HG03439 (cell line): ENCODE measurements at regions not wholly inside any gene's neighbourhood (a gene's known extent, or its start where the extent isn't known, plus 50 kb on each side); places are given as distances from the start of the nearest gene placed in this dataset.
"Not testable (repeated sequence)": the region's sequence is repeated elsewhere in the genome, so short reads cannot be mapped to it uniquely, and the experiment has no call there.

Experiments used
- ATAC-seq: cut with Tn5 transposase; IDR thresholded peaks from one replicate; pipeline ENCODE4 v1.9.1; 2021; ENCODE audit warnings: mild to moderate bottlenecking, moderate library complexity; ENCODE audit not compliant: unreplicated experiment

DNA sequence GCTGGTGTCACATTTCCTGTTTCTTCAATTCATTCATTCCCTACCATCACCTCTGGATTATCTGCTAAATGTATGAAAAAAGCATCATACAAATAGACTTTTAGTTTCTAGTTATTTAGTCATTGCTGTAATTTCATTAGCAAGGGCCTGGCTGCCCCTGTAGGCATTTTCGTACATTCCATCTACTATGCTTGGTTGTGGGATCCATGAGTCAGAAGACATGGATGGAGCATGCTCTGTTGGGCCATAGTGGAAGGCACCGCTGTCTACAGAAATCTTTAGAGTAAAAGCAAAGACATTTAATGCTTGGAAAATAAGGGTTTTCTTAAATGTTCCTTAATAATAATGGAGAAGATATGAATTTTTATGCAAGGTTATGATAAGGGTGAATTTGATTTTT, 324.8 kb upstream of the MEIS1 start:
- ATAC-seq, result no peak

DNA sequence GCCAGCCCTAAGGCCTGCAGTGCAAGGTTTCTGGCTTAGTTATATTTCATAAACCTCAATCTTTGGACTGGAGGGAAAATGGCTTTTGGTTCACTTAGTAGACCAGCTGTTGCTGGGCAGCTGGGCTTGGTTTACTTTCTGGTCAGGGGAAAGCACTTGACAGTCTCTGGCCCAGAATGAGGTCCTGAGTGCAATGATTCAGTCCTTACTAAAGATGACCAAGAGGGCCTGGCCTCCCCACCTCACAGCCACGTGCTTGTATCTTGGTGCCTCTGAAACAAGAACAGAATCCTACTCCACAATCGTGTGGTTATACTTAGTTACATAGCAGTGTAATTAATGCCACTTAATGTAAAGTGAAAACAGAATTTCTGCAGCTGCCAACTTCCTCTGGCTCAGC, 325.5 kb upstream of the MEIS1 start:
- no peak for ATAC-seq

DNA sequence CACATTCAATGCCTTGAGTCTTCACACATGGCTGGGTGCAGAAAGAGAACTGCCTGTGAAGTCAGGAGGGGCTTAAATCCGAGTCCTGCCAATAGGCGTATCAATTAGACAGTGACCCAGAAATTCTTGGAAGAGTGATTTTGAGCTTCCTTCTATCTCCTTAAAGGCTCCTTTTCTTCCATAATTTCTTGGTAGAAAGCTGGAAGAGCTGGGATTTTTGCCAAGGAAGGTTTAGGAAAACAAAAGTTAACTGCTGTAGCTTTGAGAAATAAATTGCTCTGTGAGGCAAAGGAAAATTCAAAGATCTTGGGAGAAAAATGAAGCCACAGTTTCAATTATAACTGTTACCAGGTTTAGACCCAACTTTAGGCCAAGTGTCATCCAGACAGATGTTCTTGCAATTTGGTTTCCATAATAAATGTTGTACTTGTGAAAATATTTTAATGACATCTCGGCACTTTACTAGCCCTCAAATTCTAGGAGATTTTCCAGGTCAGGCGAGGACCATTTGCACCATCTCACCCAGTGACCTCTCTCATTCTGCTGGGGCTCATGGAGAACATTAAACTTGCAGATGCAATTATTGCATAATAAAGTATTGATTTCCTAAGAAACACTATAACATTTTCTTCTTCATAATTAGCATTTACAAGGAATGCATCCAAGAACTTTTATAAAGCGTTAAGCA, 329.7 kb upstream of the MEIS1 start:
- ATAC-seq, result no peak

DNA sequence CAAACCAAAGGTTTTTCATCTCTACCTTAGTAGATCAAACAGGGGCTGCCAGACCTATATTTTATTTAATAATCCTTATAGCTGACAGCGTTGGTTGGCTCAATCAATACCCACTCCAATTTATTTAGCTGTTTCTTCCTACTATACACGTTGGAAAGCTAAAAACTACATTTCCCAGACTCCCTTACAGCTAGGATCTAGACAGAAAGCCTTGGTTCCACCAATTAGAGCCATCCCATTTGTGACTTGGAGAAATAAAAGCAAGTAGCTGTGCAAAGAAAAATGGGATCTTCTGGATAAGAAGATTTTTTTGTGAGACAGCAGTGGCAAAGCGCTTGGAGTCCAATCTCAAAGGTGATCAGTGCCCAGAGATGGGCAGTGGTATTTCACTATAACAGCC, 331.3 kb upstream of the MEIS1 start:
- no peak for ATAC-seq

DNA sequence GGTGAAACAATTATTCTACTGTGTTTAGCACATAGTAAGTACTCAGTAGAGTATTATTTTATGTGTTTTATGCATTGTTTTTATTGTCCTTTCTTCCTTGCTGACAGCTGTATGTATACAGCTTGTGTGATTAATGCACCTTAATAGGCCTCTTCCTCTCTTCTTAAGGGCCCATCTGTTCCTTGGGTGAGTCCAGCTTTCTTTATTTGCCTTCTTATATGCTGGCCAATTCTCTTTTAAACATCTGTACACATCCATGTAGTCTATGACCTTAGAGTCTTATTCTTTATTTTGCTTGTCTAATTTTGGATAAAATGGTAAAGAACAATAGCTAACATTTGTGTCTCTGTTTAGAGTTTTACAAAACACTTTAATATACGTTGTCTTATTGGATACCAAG, 333.7 kb upstream of the MEIS1 start:
- ATAC-seq, result no peak

DNA sequence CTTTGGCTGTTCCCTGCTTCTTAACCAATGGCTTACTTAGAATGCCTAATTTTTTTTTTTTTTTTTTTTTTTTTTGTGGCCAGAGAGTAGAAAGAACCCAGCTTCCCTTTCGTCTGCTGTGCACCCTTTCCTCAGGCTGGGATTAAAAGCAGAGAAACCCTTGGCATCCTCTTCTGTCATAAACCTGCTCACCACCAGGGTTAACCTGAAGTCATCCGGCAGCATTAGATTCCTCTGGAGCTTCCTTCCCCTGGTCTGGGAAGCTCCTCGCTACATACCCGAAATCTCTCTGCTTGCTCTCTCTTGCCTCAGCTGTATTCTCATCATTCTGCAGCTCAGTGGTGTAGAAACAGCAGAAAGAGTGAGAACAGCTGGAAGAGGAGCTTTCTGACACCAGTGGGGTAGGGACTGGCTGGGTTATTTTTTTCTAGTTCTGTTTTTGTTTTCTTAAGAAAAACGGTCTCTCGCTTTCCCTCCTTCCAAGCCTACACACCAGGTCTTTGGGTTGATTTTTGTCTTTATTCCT, 339.0 kb upstream of the MEIS1 start:
- ATAC-seq, result no peak

DNA sequence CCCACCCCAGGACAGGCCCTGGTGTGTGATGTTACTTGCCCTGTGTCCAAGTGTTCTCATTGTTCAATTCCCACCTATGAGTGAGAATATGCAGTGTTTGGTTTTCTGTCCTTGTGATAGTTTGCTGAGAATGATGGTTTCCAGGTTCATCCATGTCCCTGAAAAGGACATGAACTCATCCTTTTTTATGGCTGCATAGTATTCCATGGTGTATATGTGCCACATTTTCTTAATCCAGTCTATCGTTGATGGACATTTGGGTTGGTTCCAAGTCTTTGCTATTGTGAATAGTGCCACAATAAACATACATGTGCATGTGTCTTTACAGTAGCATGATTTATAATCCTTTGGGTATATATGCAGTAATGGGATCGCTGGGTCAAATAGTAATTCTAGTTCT, 340.2 kb upstream of the MEIS1 start:
- not testable (repeated sequence) for ATAC-seq

DNA sequence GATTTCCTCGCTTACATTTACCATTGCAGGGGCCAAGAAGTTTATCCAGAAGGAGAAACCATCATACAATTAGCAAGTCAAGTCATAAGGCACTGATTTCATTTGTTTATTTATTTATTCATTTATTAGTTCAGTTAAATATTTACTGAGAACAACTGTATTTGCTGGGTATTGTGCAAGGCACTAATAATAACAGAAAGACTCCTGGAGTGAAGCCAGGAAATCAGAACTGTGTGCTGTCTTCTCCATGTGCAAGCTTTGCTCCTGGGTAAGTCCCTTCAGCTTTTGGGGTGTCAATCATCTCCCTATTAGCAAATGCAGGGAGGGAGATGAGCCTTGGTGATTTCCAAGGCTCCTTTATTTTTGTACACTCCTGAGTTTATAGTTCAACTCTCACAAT, 341.6 kb upstream of the MEIS1 start:
- no peak for ATAC-seq

DNA sequence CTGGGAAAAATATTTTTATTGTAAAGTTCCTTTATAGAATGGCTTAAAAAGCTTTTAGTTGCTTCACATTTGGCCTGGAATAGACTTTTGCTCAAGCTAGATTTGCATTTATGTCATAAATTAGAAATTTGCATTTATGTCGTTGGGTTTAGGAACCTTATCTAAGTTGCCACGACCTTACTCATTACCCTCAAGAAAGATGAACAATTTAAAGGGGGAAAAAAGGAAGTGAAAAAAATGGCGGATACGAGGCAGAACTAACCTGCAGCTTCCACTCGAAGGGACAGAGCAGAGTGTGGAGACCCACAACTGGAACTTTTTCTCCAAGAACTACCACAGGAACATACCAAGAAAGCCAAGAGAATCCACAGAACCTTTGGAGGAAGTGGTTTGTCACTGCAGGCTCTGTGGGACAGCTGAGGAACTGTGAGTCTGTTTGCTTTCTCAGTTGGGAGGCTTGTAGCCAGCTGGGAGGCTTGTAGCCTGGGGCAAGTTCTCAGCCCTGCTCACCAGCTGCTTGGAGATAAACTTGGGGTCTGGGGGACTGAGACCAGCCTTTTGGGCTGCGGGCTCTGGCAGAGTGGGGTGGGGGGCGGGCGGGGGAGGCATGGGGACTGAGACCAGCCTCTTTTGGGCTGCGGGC, 349.9 kb upstream of the MEIS1 start:
- no peak for ATAC-seq

DNA sequence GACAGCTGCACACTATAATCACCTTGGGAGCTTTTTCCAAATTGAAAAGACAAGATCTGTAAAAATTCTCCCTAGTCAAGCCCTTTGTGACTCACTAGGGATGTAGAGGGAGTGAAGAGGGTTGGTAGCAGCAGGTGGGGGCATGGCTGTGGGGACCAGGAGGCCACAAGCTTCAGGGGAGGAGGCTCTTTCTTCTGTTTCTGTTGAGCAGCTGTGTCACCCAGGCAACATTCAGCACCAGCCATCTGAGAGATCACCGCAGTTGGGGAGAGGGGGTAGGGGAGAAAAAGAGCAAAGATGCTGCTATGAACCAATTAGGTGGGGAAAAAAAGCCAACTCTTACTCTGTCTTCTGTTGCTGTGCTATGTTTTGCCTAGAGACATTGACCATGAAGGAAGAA, 352.3 kb upstream of the MEIS1 start:
- ATAC-seq, result no peak

DNA sequence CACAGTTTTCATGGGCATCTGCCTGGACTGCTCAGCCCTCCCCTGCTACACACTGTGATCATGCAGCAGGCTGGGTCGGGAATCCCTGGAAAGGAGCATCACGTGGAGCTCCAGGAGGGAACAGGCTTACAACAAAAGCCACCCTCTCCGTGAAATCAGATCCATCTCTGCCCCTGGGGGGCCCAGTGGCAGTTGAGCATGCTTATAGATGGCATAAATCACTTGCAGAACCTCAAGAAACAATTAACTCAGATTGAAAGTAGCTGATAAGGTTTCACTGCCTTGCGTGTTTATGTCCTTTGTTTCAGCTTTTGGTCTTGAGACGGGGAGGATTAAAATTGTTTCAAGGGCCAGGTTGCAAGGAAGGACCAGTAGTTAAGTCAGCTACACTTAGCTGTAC, 354.8 kb upstream of the MEIS1 start:
- ATAC-seq, result no peak

DNA sequence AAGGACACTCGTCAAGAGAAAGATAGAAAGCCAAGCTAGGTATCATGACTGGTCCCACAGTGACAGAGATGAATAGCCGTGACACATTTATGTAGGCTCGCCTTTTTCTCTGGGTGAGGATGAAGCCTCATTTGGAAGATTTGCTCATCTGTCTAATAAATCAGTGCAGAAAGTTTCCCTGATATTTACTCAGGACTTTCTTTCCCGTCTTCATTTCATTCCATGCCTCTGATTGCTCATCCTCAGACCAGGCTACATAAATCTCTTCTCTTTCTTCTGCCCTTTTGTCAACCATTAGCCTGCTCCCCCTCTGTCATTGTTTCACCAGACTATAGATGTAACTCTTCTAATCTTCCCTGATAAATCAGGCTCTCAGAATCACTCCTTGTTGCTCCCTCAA, 361.8 kb upstream of the MEIS1 start:
- no peak for ATAC-seq

DNA sequence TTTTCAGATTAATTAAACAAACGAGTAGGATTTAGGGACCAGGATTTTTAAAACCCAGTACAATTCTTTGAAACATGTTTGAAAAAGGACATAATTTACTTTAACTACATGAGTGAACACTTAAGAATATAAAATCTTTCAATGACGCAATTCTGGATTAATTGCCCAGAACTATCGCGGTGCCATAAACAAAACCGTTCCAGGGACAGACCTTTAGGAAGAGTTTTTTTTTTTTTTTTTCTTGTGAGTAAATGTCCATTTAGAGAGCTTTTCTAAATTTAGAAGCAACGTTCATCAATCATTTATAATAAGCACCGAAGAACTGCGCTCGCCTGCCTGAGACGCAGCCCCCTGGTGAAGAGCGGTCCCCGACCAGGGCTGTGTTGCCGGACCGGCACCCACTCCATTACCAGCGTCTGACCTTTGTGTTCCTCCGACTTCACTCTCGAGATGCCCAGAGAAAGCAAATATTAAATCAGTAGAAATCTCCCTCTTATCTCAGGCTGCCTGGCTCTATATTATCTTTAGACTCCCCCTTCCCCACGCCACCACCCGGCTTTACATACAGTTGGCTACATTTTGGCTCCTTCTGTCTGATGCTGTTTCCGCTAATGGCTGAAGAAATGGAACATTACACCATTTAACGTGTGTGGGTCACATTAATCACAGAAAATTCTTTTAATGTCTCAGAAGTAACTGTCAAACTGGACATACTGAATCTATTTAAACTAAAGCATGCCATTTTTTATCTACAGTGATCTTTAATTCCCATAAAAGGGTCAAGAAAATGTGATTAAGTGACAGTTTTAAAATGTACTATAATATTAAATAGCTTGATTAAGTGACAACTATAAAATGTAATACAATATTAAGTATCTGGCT, 364.0 kb upstream of the MEIS1 start:
- ATAC-seq, result no peak

DNA sequence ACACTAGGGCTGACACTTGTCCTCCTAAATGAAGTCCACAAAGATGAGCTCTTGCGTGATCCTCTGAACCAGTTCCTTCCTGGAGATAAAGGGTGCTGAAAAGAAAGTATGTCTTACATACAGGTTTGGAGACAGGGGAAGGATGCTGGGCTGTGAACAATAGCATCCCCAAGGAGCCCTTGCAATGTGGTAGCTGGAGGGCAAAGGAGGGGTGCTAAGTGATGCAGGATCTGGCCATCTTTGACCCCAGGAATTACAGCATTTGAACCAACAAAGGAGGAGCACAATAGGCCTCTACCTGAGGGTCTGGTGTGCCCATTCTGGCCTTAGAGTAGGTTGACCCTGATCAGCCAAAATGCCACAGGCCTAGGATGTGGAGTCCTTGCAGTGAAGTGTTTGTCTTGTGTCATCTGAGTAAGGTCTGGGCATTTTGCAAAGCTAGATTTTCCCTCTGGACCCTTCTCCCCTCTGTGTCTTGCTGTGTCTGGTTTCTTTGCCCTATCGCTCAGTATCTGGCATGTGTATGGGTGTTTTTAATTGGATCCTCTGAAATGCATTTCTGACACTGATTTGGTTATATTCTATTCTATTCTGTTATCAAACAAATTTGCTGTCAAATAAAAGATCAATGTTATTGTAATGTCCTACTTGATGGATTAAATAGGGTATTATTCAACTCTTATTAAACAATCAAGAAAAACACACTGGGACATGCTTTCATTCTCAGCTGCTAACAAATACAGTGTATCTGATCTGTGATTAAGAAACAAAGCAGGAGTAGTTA, 364.8 kb upstream of the MEIS1 start:
- ATAC-seq, result no peak

DNA sequence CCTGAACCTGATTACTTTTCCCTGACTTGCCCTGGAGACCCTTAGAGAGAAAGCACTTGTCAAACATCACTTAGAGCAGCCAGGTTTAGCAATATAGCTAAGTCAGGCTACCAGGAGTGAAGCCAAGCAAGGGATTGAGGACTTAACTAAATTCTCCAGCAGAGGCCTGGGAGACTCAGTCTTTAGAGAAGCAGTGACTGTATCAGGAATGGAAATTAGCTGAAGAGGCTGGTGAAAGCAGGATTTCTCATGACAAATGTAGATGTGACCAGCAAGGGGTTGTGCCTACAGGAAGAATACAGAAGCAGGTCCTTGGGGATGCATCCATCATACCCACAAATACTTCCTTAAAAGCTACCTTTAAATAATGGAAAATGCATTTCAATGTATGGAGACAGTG, 368.9 kb upstream of the MEIS1 start:
- no peak for ATAC-seq

DNA sequence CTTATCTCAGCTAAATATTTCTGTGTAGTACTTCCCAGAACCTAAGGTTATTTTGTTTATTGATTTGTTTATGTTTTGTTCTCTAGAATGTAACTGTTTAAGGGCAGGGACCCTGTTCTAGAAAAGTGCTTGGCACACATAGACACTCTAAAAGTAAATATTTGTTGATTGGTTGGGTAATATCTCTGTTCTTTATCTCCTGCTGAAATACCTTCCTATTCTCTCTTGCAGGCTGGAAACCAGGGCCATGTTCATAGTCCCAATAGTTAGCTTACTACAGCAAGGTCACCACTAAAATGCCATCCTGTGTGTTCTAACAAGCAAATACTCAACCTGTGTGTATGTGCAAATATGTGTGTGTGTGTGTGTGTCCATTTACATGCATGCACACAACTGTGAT, 375.6 kb upstream of the MEIS1 start:
- no peak for ATAC-seq

DNA sequence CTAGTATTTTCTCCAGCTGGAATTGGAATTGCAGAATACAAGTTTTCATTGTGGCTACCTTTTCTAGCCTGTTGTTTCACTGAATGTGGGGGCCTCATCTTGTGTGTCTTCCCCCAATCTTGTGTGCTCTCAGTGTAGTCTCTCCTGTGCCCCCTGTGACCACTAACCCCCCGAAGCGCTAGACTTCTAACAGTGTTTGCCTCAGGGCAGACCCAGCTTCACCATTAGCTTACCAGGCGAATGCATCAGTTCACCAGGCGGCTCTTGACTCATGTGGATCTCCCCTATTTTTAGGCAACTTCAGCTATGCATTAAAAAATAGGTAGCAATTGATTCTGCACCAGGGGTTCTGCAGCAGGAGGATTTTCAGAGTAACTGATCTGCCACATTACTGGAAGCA, 376.2 kb upstream of the MEIS1 start:
- ATAC-seq, result no peak

DNA sequence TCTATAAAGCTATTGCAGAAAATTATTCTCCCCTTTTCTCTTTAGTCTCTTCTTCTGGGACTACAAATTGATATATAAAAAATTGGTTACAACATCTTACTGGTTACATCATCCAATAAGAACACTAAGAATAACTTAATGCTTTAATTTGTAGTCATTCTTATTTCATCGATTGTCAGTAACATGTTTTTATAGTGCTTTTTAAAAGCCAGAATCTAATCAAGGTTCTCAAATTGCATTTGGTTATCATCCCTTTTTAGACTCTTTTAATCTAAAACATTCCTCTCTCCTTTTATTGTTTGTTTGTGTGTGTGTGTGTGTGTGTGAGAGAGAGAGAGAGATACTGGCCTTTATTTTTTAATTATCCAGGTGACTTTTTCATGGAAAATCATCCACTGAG, 377.1 kb upstream of the MEIS1 start:
- ATAC-seq, result no peak

DNA sequence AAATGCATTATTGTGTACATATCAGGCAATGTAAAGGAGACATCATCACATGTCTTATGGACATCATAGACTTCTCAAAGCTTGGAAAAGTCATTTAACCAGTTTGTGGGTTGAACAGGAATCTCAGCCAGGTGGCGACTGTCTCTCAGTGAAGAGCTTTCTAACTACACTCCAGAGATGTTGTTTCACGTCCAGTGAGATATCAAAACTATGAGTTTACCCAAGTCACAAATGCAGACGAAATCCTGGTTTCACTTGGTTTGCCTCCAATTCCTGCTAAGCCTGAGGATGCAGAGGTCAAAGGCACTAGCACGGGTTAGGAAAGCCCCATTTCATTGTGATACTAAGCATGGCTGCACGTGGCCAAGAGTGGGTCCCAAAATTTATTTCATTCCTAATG, 384.5 kb upstream of the MEIS1 start:
- ATAC-seq, result no peak

DNA sequence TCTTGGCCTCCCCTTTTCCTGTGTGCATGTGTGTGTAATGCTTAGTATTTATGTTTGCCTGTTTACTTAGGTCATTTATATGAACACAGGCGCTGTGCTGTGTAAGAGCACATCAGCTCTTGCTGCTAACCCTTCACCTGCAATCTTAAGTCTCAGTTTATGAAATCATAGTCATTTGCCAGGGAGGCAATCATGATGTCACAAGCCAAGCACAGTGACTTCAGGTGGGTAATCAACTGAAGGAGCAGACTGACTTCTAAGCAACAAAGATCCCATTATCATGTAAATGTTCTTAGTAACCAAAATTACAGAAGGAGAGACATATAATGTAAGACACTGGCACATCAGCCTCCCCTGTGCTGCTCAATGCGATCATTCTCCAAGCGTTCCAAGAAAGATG, 386.3 kb upstream of the MEIS1 start:
- no peak for ATAC-seq
